ENCODE measurements at regions not wholly inside any gene's neighbourhood (a gene's known extent, or its start where the extent isn't known, plus 50 kb on each side); places are given as distances from the start of the nearest gene placed in this dataset.

GRCh38 chr16:66144641-66145040 lies 221.8 kb upstream of the CDH5 start:
- FAIRE-seq (no peak), DNase-seq (ENCODE audit: insufficient read length, low spot score) (no peak)
- TF ChIP-seq CTCF (IDR thresholded peaks at IDR 0.05; ENCODE audit: insufficient read depth, missing control alignments): no peak

- FAIRE-seq (no peak), DNase-seq (ENCODE audit: insufficient read length, low spot score) (no peak)
- TF ChIP-seq CTCF (IDR thresholded peaks at IDR 0.05; ENCODE audit: insufficient read depth, missing control alignments): no peak
These were observed 223.1 kb upstream of the CDH5 start for GRCh38 chr16:66143415-66143814.

- DNase-seq (ENCODE audit: insufficient read length, low spot score): no peak
- TF ChIP-seq CTCF (IDR thresholded peaks at IDR 0.05; ENCODE audit: insufficient read depth, missing control alignments): no peak
- no peak for FAIRE-seq
These were observed 224.6 kb upstream of the CDH5 start for GRCh38 chr16:66141885-66142284.

- FAIRE-seq (no peak), DNase-seq (ENCODE audit: insufficient read length, low spot score) (no peak)
These were observed 228.6 kb upstream of the CDH5 start for GRCh38 chr16:66137853-66138252.

GRCh38 chr16:66136841-66137240 lies 229.7 kb upstream of the CDH5 start:
- TF ChIP-seq CTCF (IDR thresholded peaks at IDR 0.05; ENCODE audit: insufficient read depth, missing control alignments): no peak
- FAIRE-seq (no peak), DNase-seq (ENCODE audit: insufficient read length, low spot score) (no peak)

More at GRCh38 chr16:66137853-66138252, 228.6 kb upstream of the CDH5 start:
- no peak for TF ChIP-seq CTCF (IDR thresholded peaks at IDR 0.05; ENCODE audit: insufficient read depth, missing control alignments)

GRCh38 chr16:66135838-66136237 lies 230.7 kb upstream of the CDH5 start:
- FAIRE-seq: no peak
- no peak for TF ChIP-seq CTCF (IDR thresholded peaks at IDR 0.05; ENCODE audit: insufficient read depth, missing control alignments)
- no peak for DNase-seq (ENCODE audit: insufficient read length, low spot score)

- FAIRE-seq (no peak), DNase-seq (ENCODE audit: insufficient read length, low spot score) (no peak)
- no peak for TF ChIP-seq CTCF (IDR thresholded peaks at IDR 0.05; ENCODE audit: insufficient read depth, missing control alignments)
These were observed 231.1 kb upstream of the CDH5 start for GRCh38 chr16:66135421-66135831.

Measured in D721Med (cell line).